Muscle of back (tissue), 3 donors: ENCODE measurements at regions not wholly inside any gene's neighbourhood (a gene's known extent, or its start where the extent isn't known, plus 50 kb on each side); places are given as distances from the start of the nearest gene placed in this dataset.

Experiments used
- DNase-seq, 3 donors: peaks; one replicate each; pipeline versions ENCODE4 v3.0.0 to v3.0.0-alpha.2; 2013

GRCh38 chr13:71087006-71087405 lies 780.0 kb downstream of the DACH1 start:
- no peak for DNase-seq

GRCh38 chr13:71082631-71083030 lies 784.4 kb downstream of the DACH1 start:
- peak in 1 of 3 donors; percentile 9 for DNase-seq

DNA sequence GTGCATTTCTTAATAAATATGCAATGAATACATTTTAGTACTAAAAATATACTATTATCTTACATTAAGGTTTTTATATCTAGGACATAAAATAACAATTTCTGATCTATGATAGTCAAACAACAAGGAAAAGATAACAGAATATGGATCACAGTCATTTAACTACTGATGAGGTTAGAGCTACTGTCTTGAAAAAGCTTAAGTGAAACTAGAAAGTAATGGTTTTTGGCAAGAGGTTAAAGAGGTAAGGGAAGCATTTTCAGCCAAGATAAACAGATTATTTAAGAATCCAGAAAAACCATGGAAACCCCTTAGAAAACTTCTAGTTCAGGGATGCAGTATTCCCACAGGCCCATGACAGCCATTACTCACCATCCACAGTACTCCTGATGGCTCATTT lies 787.4 kb downstream of the DACH1 start:
- no peak for DNase-seq

GRCh38 chr13:71068041-71068440 lies 799.0 kb downstream of the DACH1 start:
- DNase-seq, result no peak

DNA sequence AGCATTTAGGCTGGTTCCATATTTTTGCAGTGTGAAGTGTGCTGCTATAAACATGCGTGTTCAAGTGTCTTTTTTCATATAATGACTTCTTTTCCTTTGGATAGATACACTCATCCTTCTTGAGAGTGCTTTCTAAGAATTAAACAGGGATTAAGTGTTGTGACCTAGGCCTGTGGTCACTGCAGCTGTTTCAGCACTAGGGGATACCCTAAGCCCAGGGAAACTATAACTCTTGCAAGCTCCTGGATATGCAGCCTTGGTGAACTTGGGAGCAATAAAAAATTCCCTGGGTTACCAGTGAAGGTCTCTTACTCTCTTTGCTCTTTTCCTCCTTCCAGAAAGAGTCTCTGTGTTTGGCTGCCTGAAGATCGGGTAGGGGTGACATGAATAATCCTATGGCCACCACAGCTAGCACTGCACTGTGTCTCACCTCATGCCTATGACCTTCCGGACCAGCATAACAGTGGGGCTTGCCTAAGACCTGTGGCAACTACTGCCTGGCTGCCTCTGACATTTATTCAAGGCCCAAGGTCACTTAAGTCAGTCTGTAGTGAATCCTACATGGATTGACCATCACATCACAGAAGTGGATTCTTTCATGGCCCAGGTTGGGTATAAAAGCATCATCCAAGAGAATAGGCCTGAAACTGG lies 799.7 kb downstream of the DACH1 start:
- DNase-seq, result peak in 2 of 3 donors; percentile 3 to 22

DNA sequence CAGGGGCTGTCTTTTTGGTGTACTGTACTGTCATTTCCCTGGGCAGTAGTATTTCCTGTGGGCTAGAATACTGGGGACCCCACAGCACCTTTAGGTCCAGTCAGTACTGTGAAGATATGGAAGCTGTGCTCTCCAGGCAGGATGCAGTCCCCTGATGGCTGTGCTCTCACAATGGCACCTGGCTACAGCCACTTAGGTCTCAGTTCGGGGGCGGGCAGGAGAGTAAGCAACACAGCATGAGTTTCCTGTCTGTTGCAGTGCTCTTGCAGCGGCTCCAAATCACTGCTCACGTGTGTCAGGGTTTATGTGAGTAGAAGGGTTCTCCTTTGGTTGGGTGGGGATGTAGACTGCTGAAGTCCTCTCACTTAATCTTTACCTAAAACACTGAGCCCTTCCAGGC lies 810.4 kb downstream of the DACH1 start:
- no peak for DNase-seq

DNA sequence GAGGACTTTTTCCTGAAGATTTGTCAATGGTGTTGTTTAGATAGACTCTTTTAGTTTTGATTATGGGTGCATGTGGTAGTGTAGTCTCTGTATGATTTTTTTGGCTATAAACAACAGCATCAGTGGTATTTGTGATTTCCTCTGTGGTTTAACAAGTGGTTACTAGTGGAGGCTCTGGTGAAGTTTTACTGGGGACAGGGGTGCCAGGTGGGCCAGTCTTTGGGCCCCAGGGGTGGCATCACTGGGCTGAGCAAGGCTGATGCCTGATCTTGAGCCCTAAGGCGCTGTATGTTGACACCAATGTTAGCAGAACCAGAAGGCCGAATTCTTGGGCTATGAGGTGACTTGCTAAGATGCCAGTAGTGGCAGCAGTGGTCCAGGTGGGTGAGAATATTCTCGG lies 811.4 kb downstream of the DACH1 start:
- no peak for DNase-seq

DNA sequence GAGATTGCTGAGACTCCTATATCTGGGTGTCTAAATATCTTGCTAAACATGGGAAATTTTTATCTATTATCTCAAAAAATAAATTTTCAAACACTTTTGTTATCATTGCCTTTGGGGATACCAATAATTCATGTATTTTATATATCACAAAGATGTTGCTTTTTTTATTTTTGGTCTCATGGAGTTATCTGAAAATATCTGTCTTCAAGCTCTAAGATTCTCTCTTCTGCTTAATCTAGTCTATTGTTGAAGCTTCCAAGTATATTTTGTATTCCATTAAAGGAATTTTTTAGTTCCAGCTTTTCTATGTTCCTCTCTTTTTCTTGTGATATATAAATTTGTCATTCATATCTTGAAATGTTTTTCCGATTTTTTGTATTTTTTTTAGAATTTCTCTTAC lies 812.0 kb downstream of the DACH1 start:
- DNase-seq, result no peak

GRCh38 chr13:71054358-71054757 lies 812.6 kb downstream of the DACH1 start:
- DNase-seq, result no peak

DNA sequence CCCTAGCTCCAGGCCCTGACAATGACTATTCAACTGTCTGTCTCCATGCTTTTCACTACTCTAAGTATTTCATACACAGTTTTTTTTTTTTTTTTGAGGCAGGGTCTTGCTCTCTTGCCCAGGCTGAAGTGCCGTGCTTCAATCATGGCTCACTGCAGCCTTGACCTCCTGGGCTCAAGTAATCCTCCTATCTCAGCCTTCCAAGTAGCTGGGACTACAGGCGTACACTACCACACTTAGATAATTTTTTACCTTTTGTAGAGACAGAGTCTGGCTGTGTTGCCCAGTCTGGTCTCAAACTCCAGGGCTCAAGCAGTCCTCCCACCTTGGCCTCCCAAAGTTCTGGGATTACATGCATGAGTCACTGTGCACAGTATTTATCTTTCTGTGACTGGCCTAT lies 815.4 kb downstream of the DACH1 start:
- no peak for DNase-seq

DNA sequence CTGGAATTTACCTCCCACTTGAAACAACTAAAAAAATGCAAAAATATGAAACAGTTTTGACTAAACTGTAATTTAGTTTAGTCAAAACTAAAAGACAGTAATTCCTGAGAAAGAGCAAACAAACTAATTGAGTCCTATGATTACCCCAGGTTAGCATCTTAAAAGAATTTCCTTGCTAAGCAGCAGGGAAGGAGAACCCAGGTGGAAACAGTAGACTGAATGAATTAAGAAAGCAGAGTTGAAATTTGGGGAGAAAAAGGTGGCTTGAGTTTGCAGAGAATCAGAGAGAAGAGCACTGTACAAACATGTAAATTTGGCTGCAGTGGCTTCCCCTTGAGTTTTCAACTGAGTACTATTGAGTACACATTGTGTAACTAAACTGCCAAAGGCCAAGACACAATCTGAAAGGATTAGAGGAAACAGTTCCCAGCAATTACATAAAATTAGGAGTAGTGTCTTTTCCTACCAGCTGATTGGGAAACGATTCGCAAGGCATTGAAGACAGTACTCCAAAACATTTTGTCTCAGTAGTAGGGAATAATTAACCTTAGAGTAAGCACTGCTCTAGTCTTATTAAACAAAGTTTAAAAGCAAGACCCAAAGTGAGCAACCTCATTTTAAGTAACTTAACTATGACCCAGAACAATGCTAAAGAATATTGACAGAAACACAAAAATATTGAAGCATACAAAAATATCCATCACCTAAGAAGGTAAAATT lies 820.5 kb downstream of the DACH1 start:
- DNase-seq, result no peak

DNA sequence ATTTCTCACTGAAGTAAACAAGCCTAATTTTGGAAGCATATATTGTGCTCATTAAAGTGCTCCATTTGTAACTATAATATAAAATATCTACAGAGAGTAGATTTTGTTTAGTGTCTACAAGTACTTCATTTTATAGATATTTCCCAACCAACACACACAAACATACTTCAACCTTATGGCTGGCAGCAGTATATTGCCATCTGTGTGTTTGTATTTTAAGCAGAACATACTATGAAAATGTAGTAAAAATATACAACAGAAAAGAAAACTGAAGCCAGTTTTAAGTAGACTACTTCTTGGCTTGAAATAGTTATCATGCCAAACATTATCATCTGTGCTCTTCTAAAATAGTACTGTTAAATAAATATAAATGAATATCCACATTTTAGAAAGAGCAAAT lies 821.9 kb downstream of the DACH1 start:
- DNase-seq, result no peak

- no peak for DNase-seq
Observed at GRCh38 chr13:71039440-71039839, 827.6 kb downstream of the DACH1 start.

- DNase-seq, result no peak
Observed at GRCh38 chr13:71034018-71034417, 833.0 kb downstream of the DACH1 start.

- no peak for DNase-seq
Observed at GRCh38 chr13:71033026-71033425, 834.0 kb downstream of the DACH1 start.

DNA sequence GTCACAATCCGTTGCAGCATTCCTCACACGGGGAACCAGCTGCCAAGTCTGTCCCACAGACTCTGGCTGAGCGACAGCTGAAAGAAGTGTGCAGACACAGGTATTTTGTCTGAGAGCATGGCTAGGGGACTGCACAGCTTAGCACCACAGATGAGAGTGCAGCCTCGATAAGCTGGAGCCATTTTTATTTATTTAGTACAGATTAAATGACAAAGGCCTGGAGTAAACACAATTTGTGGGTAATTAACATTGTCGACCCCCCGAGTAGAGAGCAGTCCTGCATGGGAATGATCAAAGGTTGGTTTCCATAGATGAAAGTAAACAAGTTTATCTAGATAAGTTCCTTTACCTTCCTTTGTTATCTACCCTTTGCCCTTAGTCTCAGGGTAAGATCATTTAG lies 836.2 kb downstream of the DACH1 start:
- no peak for DNase-seq

DNA sequence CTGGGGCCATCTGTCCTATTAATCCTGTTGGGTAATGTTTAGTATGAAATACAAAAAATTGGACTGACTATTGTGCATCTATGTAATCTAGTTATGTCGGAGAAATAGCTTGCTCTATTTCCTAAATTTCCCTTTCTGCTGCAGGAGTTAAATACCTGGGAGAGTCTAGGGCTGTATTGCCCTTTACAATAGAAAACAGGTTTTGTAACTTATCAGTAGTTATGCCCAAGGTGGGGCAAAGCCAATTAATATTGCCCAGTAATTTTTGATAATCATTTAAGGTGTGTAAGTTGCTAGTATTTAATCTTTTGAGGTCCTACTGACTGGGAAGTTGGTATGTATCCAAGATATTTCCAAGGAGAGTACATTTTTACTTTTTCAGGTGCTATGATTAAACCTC lies 838.1 kb downstream of the DACH1 start:
- no peak for DNase-seq

DNA sequence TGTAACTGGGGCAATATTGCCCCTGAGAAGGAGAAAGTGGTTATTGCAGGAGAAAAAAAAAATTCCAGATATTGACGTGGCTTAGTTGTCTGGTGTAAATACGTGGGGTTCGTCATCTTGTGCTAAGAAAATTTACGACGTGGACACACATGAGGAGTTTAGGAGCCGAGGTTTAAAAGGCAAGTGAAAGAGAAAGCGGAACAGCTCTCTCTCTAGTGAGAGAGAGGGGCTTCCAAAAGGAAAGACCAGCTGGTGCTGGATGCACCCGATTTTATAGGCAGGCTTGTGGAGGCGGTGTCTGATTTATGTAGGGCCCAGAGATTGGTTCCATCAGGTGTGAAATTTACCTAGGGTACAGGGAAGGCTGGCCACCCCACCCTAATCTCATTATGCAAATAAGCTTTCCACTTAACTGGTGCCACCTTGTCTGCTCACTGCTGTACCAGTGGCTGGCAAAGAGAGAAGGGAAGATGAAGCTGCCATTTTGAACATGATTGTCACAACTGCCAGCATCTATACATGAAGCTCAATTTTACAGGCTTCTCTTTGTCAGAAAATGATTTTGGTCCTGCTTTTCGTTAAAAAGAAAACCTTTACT lies 845.1 kb downstream of the DACH1 start:
- no peak for DNase-seq

DNA sequence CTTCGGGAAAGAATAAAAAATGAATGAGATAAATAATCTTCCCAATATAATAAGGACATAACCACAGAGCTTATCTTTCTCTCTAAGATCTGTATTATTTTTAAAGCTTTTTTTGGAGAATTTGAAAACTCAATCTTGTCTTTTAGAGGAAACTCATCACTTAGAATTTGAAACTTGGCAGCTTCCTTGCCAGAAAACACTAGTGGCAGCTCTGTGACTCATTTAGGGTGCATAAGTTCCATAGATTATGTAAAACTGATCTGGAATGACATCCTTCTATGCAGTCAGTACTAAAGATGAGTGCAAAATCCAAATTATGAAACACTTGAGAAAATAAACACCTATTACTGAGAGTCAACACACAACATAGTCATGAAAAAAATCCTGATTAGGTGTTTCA lies 848.0 kb downstream of the DACH1 start:
- DNase-seq, result no peak

DNA sequence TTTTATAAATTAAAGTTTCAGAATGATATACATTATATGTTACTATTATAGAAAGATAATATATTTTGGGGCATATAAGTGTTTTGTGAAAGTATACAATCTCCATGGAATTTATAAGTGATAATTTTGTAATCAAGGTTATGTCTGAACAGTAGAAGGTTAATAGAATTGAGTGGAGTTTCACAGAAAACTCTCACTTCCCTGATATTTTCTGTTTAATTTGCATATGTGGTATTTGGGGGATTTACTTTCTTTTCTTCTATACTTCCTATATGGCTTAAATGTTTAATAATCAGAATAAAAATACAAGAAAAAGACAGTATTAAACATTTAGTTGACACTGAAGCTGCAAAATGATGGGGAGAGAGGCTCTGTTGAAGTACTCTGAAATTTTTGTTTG lies 848.5 kb downstream of the DACH1 start:
- no peak for DNase-seq

GRCh38 chr13:71017607-71018006 lies 849.4 kb downstream of the DACH1 start:
- no peak for DNase-seq

GRCh38 chr13:71015516-71015915 lies 851.5 kb downstream of the DACH1 start:
- DNase-seq, result no peak

DNA sequence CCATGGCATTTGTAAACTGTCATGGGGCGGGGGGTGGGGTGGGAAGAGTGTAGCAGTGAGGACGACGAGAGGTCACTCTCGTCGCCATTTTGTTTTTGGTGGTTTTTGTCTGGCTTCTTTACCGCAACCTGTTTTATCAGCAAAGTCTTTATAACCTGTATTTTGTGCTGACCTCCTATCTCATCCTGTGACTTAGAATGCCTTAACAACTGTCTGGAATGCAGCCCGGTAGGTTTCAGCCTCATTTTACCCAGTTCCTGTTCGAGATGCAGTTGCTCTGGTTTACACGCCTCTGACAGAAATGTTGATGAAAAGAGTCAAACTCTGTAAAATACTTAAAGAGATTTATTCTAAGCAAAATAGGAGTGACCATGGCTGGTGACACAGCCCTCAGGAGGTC lies 852.0 kb downstream of the DACH1 start:
- DNase-seq, result no peak

DNA sequence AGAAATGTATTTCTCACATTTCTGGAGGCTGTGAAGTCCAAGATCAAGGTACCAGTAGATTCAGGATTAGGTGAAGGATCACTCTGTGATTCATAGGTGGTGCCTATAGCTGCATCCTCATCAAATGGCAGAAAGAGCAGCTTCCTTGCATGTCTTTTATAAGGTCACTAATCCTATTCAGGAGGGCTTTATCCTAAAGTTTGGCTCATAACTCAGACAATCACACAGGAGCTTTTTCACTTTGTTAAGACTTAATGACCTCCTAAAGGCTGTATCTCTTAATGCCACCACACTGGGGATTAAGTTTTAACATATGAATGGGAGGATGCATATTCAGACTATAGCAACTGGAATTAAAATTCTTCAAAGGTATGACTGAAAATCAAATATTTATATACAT lies 861.1 kb downstream of the DACH1 start:
- no peak for DNase-seq
